22Rv1 (cell line): ENCODE measurements at regions not wholly inside any gene's neighbourhood (a gene's known extent, or its start where the extent isn't known, plus 50 kb on each side); places are given as distances from the start of the nearest gene placed in this dataset.

ENCODE experiments used
- H3K27ac ChIP-seq: fragments of 450-650 bp; 2 replicates; pipeline ENCODE4 v1.5.1; 2017
- CTCF ChIP-seq: fragments of 450-650 bp; IDR thresholded peaks from 2 replicates; pipeline ENCODE4 v1.5.1; 2017; ENCODE audit warnings: mild to moderate bottlenecking
- ZFX ChIP-seq: fragments of 450-650 bp; IDR thresholded peaks from 2 replicates; pipeline ENCODE4 v1.6.1; 2017; ENCODE audit warnings: antibody characterized with exemption, borderline replicate concordance

- TF ChIP-seq ZFX (no peak), CTCF (no peak)
- no peak overlapping the region for H3K27ac ChIP-seq
Observed at GRCh38 chr2:22683914-22684313, 701.1 kb upstream of the KLHL29 start.

DNA sequence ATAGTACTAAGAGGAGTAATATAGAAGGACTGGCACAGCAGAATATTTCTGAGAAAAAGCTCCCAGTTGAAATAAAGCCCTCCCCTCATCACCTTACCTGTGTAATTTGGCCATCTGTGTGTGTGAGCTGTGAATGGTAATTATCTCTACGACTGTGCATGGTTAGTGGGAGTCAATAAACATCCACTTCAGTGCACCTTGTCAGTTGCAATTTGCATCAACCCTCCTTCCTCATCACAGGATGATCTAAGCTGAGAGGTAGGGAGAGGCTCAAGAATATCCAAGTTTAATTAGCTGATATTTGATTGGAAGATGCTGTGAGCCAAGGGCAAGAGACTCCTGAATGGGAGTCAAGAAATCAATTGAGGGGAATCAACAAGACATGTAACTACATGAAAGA lies 694.9 kb upstream of the KLHL29 start:
- no peak overlapping the region for H3K27ac ChIP-seq
- TF ChIP-seq CTCF (no peak), ZFX (no peak)

DNA sequence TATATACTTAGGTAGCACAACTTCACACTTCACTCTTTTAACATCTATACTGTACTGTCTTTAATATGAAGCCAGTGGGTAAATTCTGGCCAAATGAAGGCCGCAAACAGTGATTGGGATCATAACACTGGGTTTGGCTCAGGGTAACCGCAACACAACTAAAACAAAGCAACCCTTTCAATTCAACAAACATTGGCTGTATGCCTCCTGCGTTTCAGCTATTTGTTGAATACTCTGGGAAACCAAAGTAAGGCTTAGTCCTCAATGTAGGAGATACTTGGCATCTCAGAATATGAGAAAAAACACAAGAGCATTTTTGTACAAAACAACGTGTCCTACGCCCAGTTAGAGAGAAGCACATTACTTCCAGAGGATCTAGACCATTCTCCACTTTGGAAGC lies 693.3 kb upstream of the KLHL29 start:
- no peak overlapping the region for H3K27ac ChIP-seq
- TF ChIP-seq CTCF: no peak
- no peak for TF ChIP-seq ZFX

DNA sequence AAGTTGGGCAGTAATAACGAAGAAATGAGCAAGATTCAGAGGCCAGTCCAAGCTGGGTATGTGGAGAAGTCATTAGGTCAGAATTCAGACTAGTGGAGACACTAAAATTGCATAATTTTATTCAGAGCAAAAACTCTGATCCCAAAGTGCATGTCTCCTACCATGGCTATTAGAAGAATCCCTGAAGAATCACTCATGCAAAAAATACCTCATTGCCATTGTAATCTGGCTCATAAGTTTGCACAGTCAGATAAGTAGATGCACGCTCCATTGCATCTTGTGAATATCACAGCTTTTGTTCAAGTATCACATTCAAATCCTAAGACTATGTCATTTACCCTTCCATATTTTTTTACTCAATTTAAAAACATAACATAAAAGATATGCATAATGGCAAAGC lies 692.2 kb upstream of the KLHL29 start:
- TF ChIP-seq ZFX (no peak), CTCF (no peak)
- H3K27ac ChIP-seq: no peak overlapping the region

DNA sequence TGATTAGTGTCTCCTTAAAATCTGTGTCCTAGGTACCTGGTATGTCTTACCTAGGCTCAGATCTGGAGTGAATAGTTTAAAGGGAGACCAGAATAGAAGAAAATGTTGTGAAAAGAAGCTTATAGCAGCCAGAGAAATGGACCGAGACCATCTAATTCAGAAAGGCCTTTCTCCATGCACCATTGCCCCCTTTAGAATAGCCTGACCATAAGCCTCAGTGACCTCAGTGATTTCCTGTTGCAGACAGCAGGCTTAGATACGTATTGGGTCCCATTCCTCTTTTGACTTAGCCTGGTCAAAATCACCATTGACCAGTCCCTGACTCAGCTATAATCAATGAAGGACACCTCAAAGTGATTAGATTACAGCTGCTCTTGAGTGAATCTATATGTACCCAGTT lies 690.7 kb upstream of the KLHL29 start:
- no peak overlapping the region for H3K27ac ChIP-seq
- TF ChIP-seq CTCF (no peak), ZFX (no peak)

GRCh38 chr2:22694856-22695255 lies 690.1 kb upstream of the KLHL29 start:
- no peak for TF ChIP-seq ZFX
- no peak for TF ChIP-seq CTCF
- H3K27ac ChIP-seq: no peak overlapping the region

GRCh38 chr2:22697054-22697788 lies 687.8 kb upstream of the KLHL29 start:
- TF ChIP-seq ZFX: no peak
- TF ChIP-seq CTCF: no peak
- no peak overlapping the region for H3K27ac ChIP-seq
